Parathyroid adenoma (tissue), 2 donors: ENCODE measurements at regions not wholly inside any gene's neighbourhood (a gene's known extent, or its start where the extent isn't known, plus 50 kb on each side); places are given as distances from the start of the nearest gene placed in this dataset.

Source experiments
- H2AFZ ChIP-seq: fragments of 300-600 bp; sonication (generic); one replicate; pipeline ENCODE4 v1.7.0; 2017; ENCODE audit warnings: antibody characterized with exemption, mild to moderate bottlenecking
- H3K27ac ChIP-seq: fragments of 300-600 bp; sonication (generic); one replicate; pipeline ENCODE4 v1.7.0; 2017
- H3K27me3 ChIP-seq: fragments of 300-600 bp; sonication (generic); one replicate; pipeline ENCODE4 v1.7.0; 2017; ENCODE audit warnings: low read length; ENCODE audit not compliant: control insufficient read depth, insufficient read depth
- H3K36me3 ChIP-seq: fragments of 300-600 bp; sonication (generic); one replicate; pipeline ENCODE4 v1.7.0; 2017; ENCODE audit warnings: low read length; ENCODE audit not compliant: control insufficient read depth, insufficient read depth
- H3K4me1 ChIP-seq: fragments of 300-600 bp; sonication (generic); one replicate; pipeline ENCODE4 v1.7.0; 2017; ENCODE audit warnings: control low read depth
- H3K4me2 ChIP-seq: fragments of 300-600 bp; sonication (generic); one replicate; pipeline ENCODE4 v1.7.0; 2017; ENCODE audit warnings: low read length
- H3K4me3 ChIP-seq: fragments of 300-600 bp; sonication (generic); one replicate; pipeline ENCODE4 v1.7.0; 2017; ENCODE audit warnings: low read depth, low read length
- H3K79me2 ChIP-seq: fragments of 300-600 bp; sonication (generic); one replicate; pipeline ENCODE4 v1.7.0; 2017; ENCODE audit warnings: control low read depth
- H3K9ac ChIP-seq: fragments of 300-600 bp; sonication (generic); one replicate; pipeline ENCODE4 v1.7.0; 2017; ENCODE audit warnings: mild to moderate bottlenecking
- H3K9me3 ChIP-seq: fragments of 300-600 bp; sonication (generic); one replicate; pipeline ENCODE4 v1.7.0; 2017; ENCODE audit warnings: low read length; ENCODE audit not compliant: control insufficient read depth
- TF ChIP-seq, protein P1 (sequence below): fragments of 300-600 bp; sonication (generic); IDR thresholded peaks from one replicate; pipeline ENCODE4 v1.7.0; 2017; ENCODE audit warnings: antibody characterized with exemption, mild to moderate bottlenecking
- donor health status: primary hyperparathyroidism.

DNA sequence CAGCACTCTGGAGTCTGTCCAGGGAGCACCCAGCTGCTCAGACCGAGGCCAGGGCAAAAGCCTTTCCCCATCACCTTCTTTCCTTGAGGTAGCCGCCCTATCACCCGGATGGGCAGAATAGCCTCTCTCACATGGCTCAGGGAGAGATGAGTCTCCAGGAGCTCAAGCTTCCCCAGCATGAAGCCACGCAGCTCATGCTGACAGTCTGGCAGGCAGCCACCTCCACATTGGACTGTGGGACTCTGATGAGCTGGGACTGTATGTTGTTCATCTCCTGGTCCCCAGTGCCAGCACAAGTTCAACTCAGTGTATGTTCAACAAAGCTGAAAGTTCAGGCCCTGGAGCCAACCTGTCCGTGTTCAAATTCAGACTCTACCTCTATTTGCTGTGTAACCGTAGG, 75.2 kb upstream of the ZC3H12A start:
- Histone ChIP-seq H3K4me2 (no peak overlapping the region), H3K9me3 (no peaks in the 10 kb centered on the region), H3K79me2 (no peaks in the 10 kb centered on the region), H3K36me3 (no peaks in the 10 kb centered on the region), H3K4me3 (no peak overlapping the region), H3K27me3 (no peaks in the 10 kb centered on the region), H3K27ac (no peak overlapping the region), H2AFZ (no peak overlapping the region), H3K9ac (no peak overlapping the region), H3K4me1 (no peaks in the 10 kb centered on the region)
- TF ChIP-seq, protein P1, sequence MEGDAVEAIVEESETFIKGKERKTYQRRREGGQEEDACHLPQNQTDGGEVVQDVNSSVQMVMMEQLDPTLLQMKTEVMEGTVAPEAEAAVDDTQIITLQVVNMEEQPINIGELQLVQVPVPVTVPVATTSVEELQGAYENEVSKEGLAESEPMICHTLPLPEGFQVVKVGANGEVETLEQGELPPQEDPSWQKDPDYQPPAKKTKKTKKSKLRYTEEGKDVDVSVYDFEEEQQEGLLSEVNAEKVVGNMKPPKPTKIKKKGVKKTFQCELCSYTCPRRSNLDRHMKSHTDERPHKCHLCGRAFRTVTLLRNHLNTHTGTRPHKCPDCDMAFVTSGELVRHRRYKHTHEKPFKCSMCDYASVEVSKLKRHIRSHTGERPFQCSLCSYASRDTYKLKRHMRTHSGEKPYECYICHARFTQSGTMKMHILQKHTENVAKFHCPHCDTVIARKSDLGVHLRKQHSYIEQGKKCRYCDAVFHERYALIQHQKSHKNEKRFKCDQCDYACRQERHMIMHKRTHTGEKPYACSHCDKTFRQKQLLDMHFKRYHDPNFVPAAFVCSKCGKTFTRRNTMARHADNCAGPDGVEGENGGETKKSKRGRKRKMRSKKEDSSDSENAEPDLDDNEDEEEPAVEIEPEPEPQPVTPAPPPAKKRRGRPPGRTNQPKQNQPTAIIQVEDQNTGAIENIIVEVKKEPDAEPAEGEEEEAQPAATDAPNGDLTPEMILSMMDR: no peak

DNA sequence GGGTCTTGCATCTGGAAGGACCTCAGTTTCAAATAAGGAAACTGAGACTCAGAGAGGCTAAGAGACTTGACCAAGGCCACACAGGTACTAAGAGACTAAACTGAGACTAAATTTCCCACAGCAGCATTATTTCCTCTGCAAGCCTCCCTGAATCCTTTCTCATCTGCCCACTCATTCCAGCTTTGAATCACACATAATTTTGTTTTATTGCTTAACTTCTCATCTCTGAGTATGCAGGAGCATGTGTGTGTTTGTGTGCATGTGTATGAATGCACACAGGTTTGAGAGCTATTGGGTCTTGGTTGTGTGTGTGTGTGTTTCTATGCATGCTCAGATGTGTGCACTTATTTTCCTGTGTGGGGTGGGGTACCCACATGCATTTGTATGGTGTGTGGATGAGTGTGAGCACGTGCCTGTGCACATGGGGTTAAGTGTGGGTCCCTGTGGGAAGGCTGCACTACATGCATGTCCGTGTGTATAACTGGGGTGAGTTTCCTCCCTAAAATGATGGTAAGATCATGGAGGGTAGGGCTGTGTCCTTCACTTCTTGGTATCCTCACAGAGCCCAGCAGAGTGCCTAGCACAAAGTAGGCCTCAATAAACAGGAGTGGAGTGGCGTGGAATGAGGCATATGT, 74.4 kb upstream of the ZC3H12A start:
- no peaks in the 10 kb centered on the region for H3K9me3 ChIP-seq
- no peak overlapping the region for H3K9ac ChIP-seq
- no peak overlapping the region for H3K27ac ChIP-seq
- no peaks in the 10 kb centered on the region for H3K36me3 ChIP-seq
- no peak overlapping the region for H3K4me2 ChIP-seq
- no peak overlapping the region for H3K4me3 ChIP-seq
- H3K79me2 ChIP-seq: no peaks in the 10 kb centered on the region
- no peak overlapping the region for H2AFZ ChIP-seq
- TF ChIP-seq, protein P1: no peak
- no peaks in the 10 kb centered on the region for H3K4me1 ChIP-seq
- no peaks in the 10 kb centered on the region for H3K27me3 ChIP-seq

DNA sequence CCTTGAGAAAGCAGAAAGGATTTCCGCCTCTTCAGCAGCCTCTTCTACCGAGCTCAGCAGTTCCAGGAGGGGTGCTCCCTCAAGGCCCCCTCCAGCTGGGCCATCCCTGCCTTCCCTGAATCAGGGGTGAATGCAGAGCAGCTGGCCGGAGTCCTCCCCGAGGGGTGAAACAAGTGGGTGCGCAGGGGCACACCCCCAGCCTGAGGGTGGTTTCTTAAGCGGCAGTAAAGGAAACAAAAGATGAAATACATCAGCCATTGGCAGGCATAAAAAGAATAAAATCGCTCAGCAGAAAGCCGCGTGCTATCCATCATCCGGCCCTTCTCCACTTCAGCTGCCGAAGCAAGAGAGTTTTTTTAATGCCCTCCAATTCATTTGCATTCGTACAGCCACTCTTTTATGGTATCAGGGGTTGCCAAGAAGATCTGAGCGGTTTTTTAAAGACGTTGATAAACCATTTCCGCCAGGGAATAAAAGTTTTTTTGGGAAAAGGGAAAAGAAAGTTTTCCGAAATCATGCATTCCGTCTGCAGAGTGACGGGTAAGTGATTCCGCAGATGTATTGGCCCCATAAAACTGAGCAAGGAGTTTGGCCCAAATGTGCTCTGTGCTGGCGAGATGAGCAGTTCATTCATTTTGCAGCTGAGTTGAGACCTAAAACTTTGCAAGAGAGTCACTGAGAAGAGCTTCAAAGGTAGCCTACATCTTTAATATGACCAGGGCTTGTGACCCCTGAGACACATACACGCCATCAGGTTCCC, 73.7 kb upstream of the ZC3H12A start:
- Histone ChIP-seq H2AFZ (no peak overlapping the region), H3K4me3 (no peak overlapping the region), H3K27me3 (no peaks in the 10 kb centered on the region), H3K79me2 (no peaks in the 10 kb centered on the region), H3K36me3 (no peaks in the 10 kb centered on the region), H3K9ac (no peak overlapping the region), H3K9me3 (no peaks in the 10 kb centered on the region), H3K4me1 (no peaks in the 10 kb centered on the region), H3K27ac (no peak overlapping the region), H3K4me2 (no peak overlapping the region)
- TF ChIP-seq, protein P1: no peak

DNA sequence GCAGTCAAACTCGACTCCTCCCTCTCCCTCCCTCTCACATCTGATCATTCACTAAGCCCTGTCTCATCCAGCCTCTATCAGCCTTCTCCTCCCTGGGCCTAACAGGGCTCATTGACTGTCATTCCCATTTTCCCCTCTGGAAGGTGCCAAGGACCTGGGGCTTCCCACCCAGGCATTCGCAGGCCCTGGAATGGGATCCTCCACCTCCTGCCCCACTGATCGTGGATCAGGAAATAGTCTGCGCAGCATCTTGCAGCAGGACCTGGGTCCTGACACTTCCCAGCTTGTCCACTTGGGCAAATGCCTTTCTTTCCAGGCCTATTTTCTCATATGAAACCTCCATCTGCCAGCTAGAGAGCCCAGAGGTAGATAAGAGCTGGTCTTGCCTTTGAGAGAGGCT, 71.2 kb upstream of the ZC3H12A start:
- H3K27ac ChIP-seq: no peak overlapping the region
- TF ChIP-seq, protein P1: no peak

DNA sequence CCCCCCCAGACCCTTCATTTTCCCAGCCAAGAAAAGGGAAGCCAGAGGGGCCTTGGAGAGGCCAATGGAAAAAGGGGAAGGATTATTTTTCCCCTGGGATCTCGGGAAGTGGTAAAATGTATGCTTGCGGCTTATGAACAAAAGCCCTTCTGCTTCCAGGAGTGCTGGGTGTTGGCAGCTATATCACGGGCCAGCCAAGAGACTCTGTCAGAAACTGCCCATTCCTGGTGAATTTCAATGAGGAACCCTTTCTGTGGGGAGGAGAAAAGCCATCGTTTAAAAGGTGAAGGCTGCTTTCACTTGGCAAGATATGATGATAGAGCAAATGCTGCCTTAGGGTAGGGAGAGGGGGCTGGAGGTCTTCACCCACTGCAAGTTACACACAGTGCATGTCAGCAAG, 69.7 kb upstream of the ZC3H12A start:
- no peak overlapping the region for H2AFZ ChIP-seq
- no peak overlapping the region for H3K4me2 ChIP-seq
- no peak overlapping the region for H3K4me3 ChIP-seq
- H3K27me3 ChIP-seq: no peaks in the 10 kb centered on the region
- no peaks in the 10 kb centered on the region for H3K9me3 ChIP-seq
- H3K79me2 ChIP-seq: no peaks in the 10 kb centered on the region
- TF ChIP-seq, protein P1: no peak
- H3K4me1 ChIP-seq: no peaks in the 10 kb centered on the region
- H3K36me3 ChIP-seq: no peaks in the 10 kb centered on the region
- no peak overlapping the region for H3K9ac ChIP-seq
- no peak overlapping the region for H3K27ac ChIP-seq

More for the DNA sequence above, 71.2 kb upstream of the ZC3H12A start:
- H3K4me3 ChIP-seq: no peak overlapping the region
- H2AFZ ChIP-seq: no peak overlapping the region
- no peaks in the 10 kb centered on the region for H3K9me3 ChIP-seq
- H3K4me1 ChIP-seq: no peaks in the 10 kb centered on the region
- no peak overlapping the region for H3K4me2 ChIP-seq
- H3K79me2 ChIP-seq: no peaks in the 10 kb centered on the region
- no peaks in the 10 kb centered on the region for H3K27me3 ChIP-seq
- H3K36me3 ChIP-seq: no peaks in the 10 kb centered on the region
- no peak overlapping the region for H3K9ac ChIP-seq
